ENCODE measurements at regions not wholly inside any gene's neighbourhood (a gene's known extent, or its start where the extent isn't known, plus 50 kb on each side); places are given as distances from the start of the nearest gene placed in this dataset.

GRCh38 chr5:29697785-29698414 lies 1495.6 kb upstream of the CDH6 start:
- no peak for TF ChIP-seq CTCF (IDR thresholded peaks at IDR 0.05; ENCODE audit: borderline replicate concordance, control extremely low read depth, extremely low read depth, insufficient read depth, missing control alignments)
- in situ Hi-C loops (cut with MboI; ENCODE audit: low sequenced_read_pairs, unreplicated experiment), result no loop called here
- no peak for DNase-seq (ENCODE audit: low spot score)

- TF ChIP-seq CTCF (IDR thresholded peaks at IDR 0.05; ENCODE audit: borderline replicate concordance, control extremely low read depth, extremely low read depth, insufficient read depth, missing control alignments), result no peak
- no peak for DNase-seq (ENCODE audit: low spot score)
- in situ Hi-C loops (cut with MboI; ENCODE audit: low sequenced_read_pairs, unreplicated experiment), result no loop called here
Observed at GRCh38 chr5:29697278-29697677, 1496.2 kb upstream of the CDH6 start.

GRCh38 chr5:29672678-29673077 lies 1520.8 kb upstream of the CDH6 start:
- DNase-seq (ENCODE audit: low spot score), result no peak
- TF ChIP-seq CTCF (IDR thresholded peaks at IDR 0.05; ENCODE audit: borderline replicate concordance, control extremely low read depth, extremely low read depth, insufficient read depth, missing control alignments), result no peak
- in situ Hi-C loops (cut with MboI; ENCODE audit: low sequenced_read_pairs, unreplicated experiment), result no loop called here

GRCh38 chr5:29662876-29663275 lies 1530.6 kb upstream of the CDH6 start:
- TF ChIP-seq CTCF (IDR thresholded peaks at IDR 0.05; ENCODE audit: borderline replicate concordance, control extremely low read depth, extremely low read depth, insufficient read depth, missing control alignments), result no peak
- in situ Hi-C loops (cut with MboI; ENCODE audit: low sequenced_read_pairs, unreplicated experiment), result no loop called here

GRCh38 chr5:29654954-29655353 lies 1538.5 kb upstream of the CDH6 start:
- in situ Hi-C loops (cut with MboI; ENCODE audit: low sequenced_read_pairs, unreplicated experiment), result no loop called here
- no peak for TF ChIP-seq CTCF (IDR thresholded peaks at IDR 0.05; ENCODE audit: borderline replicate concordance, control extremely low read depth, extremely low read depth, insufficient read depth, missing control alignments)
- DNase-seq (ENCODE audit: low spot score), result no peak

More at GRCh38 chr5:29662876-29663275, 1530.6 kb upstream of the CDH6 start:
- no peak for DNase-seq (ENCODE audit: low spot score)

GRCh38 chr5:29649321-29649720 lies 1544.2 kb upstream of the CDH6 start:
- DNase-seq (ENCODE audit: low spot score), result no peak
- TF ChIP-seq CTCF (IDR thresholded peaks at IDR 0.05; ENCODE audit: borderline replicate concordance, control extremely low read depth, extremely low read depth, insufficient read depth, missing control alignments), result no peak
- in situ Hi-C loops (cut with MboI; ENCODE audit: low sequenced_read_pairs, unreplicated experiment), result no loop called here

Data from GM13976 (cell line).